Breast epithelium (tissue), 4 donors: ENCODE measurements at regions not wholly inside any gene's neighbourhood (a gene's known extent, or its start where the extent isn't known, plus 50 kb on each side); places are given as distances from the start of the nearest gene placed in this dataset.
"Not testable (repeated sequence)": the region's sequence is repeated elsewhere in the genome, so short reads cannot be mapped to it uniquely, and the experiment has no call there.

Experiments
- DNase-seq, 2 donors: peaks; one replicate each; pipeline ENCODE4 v3.0.0-alpha.2; 2019; ENCODE audit warnings: low spot score in 2 of 2
- H3K27ac ChIP-seq, 2 donors: fragments of 200-600 bp; sonication (generic) in 1 of 2; one replicate each; pipeline ENCODE4 v1.5.1; 2016 to 2019; ENCODE audit warnings: mild to moderate bottlenecking in 1 of 2
- H3K27me3 ChIP-seq, 2 donors: fragments of 200-600 bp; sonication (generic) in 1 of 2; one replicate each; pipeline versions ENCODE4 v1.5.1 to v1.6.0; 2017 to 2019; ENCODE audit warnings: control low read depth in 1 of 2, mild to moderate bottlenecking in 1 of 2
- H3K36me3 ChIP-seq: fragments of 200-600 bp; one replicate; pipeline ENCODE4 v1.5.1; 2019
- H3K4me1 ChIP-seq, 2 donors: fragments of 200-600 bp; sonication (generic); one replicate each; pipeline ENCODE4 v1.5.1; 2016 to 2019; ENCODE audit warnings: control low read depth in 1 of 2
- H3K4me3 ChIP-seq, 3 donors: fragments of 200-600 bp; sonication (generic); 1 replicate in 2 of 3; 2 replicates in 1 of 3; pipeline ENCODE4 v1.5.1; 2016 to 2019; ENCODE audit warnings: mild to moderate bottlenecking in 3 of 3, moderate library complexity in 2 of 3
- H3K9me3 ChIP-seq, 2 donors: fragments of 200-600 bp; sonication (generic) in 1 of 2; one replicate each; pipeline ENCODE4 v1.5.1; 2016 to 2019; ENCODE audit warnings: control low read depth in 1 of 2
- CTCF ChIP-seq, 3 donors: fragments of 450-650 bp; IDR thresholded peaks; one replicate each; pipeline ENCODE4 v1.5.1; 2016 to 2017; ENCODE audit warnings: antibody characterized with exemption in 3 of 3, mild to moderate bottlenecking in 3 of 3, moderate library complexity in 3 of 3
- POLR2A ChIP-seq: fragments of 450-650 bp; IDR thresholded peaks from one replicate; pipeline ENCODE4 v1.6.1; 2016; ENCODE audit warnings: antibody characterized with exemption, mild to moderate bottlenecking, moderate library complexity
- POLR2AphosphoS5 ChIP-seq, 3 donors: sonication (generic); formaldehyde crosslinking; IDR thresholded peaks; one replicate each; pipeline ENCODE4 v1.6.1; 2017; ENCODE audit warnings: antibody characterized with exemption in 3 of 3
- intact Hi-C: fragments of 100-400 bp; cut with DNase I; formaldehyde crosslinking; loops from one replicate; pipeline ENCODE4 v1.15.1; 2023; ENCODE audit warnings: low total_unique reads

GRCh38 chr9:87781331-87781730 lies 55.4 kb downstream of the CTSL start:
- H3K36me3 ChIP-seq = no peaks in the 10 kb centered on the region
- DNase-seq = no peak
- H3K9me3 ChIP-seq = no peaks in the 10 kb centered on the region
- H3K27ac ChIP-seq = no peak overlapping the region
- H3K4me3 ChIP-seq = no peak overlapping the region
- no peaks in the 10 kb centered on the region for H3K4me1 ChIP-seq
- H3K27me3 ChIP-seq = no peaks in the 10 kb centered on the region
- TF ChIP-seq POLR2A (no peak), POLR2AphosphoS5 (IDR thresholded peaks at IDR 0.05) (no peak), CTCF (IDR thresholded peaks at IDR 0.05) (no peak)
- intact Hi-C loops = loop anchor here (10.0 kb wide), 1 partner anchor 1387 kb away; no protein-coding TSS in a partner anchor

DNA sequence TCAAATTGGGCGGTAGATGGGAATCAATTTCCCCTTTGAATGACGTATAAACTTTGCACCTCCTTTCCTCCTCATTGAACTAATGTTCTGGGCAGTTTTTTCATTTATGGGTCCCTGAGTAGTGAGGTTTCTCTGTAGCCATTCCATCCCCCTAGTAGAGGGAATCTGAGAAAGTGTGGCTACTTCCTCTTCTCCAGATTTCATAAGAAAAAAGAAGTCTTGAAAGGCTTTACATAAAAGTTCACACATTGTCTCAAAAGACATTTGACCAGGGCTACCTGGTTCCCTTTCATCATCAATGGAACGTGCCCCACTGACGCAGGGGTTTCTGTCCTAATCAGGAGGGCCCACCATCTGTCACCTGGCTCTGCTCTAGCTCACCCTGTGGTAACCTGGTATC lies 57.3 kb downstream of the CTSL start:
- DNase-seq = no peak
- H3K27me3 ChIP-seq = no peaks in the 10 kb centered on the region
- no peak overlapping the region for H3K27ac ChIP-seq
- no peaks in the 10 kb centered on the region for H3K4me1 ChIP-seq
- H3K9me3 ChIP-seq = no peaks in the 10 kb centered on the region
- no peak overlapping the region for H3K4me3 ChIP-seq
- intact Hi-C loops = loop anchor here (10.0 kb wide), 1 partner anchor 1388 kb away; no protein-coding TSS in a partner anchor
- no peaks in the 10 kb centered on the region for H3K36me3 ChIP-seq
- no peak for TF ChIP-seq POLR2AphosphoS5 (IDR thresholded peaks at IDR 0.05)
- TF ChIP-seq CTCF (IDR thresholded peaks at IDR 0.05) = no peak
- TF ChIP-seq POLR2A = no peak

DNA sequence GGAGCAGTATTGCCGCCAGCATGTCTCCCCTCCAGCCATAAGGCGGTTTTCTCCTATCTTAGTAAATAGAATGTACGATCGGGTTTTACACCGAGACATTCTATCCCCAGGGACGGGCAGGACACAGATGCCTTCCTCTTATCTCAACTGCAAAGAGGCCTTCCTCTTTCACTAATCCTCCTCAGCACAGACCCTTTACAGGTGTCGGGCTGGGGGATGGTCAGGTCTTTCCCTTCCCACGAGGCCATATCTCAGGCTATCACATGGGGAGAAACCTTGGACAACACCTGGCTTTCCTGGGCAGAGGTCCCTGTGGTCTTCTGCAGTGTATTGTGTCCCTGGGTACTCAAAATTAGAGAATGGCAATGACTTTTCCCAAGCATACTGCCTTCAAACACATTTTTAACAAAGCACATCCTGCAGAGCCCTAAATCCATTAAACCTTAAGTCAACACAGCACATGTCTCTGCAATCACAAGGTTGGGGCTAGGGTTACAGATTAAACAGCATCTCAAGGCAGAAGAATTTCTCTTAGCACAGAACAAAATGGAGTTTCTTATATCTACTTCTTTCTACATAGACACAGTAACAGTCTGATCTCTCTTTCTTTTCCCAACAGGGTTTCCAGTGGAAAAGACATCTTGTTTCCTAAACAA lies 59.5 kb downstream of the CTSL start:
- not testable (repeated sequence) for H3K4me1 ChIP-seq, H3K27me3 ChIP-seq, H3K27ac ChIP-seq, H3K36me3 ChIP-seq, H3K4me3 ChIP-seq, H3K9me3 ChIP-seq, DNase-seq
- intact Hi-C loops = loop anchor here (10.0 kb wide), 1 partner anchor 1391 kb away; no protein-coding TSS in a partner anchor

- H3K27me3 ChIP-seq = no peaks in the 10 kb centered on the region
These were observed 60.5 kb downstream of the CTSL start for GRCh38 chr9:87786423-87786822.

DNA sequence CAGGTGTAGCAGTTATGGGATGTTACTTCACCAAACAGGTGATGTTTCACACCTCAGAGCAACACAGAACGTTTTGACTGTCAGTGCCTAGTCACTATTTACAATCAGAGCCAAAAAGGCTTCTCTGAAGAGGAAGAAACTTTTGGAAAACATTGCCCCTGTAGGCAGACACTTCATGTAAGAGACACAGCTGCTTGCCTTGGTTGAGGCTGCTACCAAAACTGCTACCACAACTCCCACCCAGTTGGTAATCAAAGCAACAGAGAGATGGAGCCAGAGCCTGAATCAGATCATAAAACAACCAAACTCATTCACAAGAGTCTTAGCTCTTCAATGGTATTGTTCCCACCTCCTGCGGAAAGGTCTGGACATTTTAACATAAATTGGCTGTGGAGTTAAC lies 61.0 kb downstream of the CTSL start:
- Histone ChIP-seq H3K27ac (no peak overlapping the region), H3K4me1 (no peaks in the 10 kb centered on the region), H3K4me3 (no peak overlapping the region), H3K36me3 (no peaks in the 10 kb centered on the region), H3K9me3 (no peaks in the 10 kb centered on the region), H3K27me3 (no peaks in the 10 kb centered on the region)
- DNase-seq = no peak
- TF ChIP-seq POLR2AphosphoS5 (IDR thresholded peaks at IDR 0.05) = no peak
- no peak for TF ChIP-seq CTCF (IDR thresholded peaks at IDR 0.05)
- no peak for TF ChIP-seq POLR2A
- intact Hi-C loops = loop anchor here (10.0 kb wide), 1 partner anchor 1392 kb away; no protein-coding TSS in a partner anchor

More at GRCh38 chr9:87786423-87786822, 60.5 kb downstream of the CTSL start:
- DNase-seq = no peak
- Histone ChIP-seq H3K4me3 (no peak overlapping the region), H3K36me3 (no peaks in the 10 kb centered on the region), H3K9me3 (no peaks in the 10 kb centered on the region), H3K27ac (no peak overlapping the region), H3K4me1 (no peaks in the 10 kb centered on the region)
- intact Hi-C loops = loop anchor here (10.0 kb wide), 1 partner anchor 1392 kb away; no protein-coding TSS in a partner anchor
- TF ChIP-seq POLR2A (no peak), CTCF (IDR thresholded peaks at IDR 0.05) (no peak), POLR2AphosphoS5 (IDR thresholded peaks at IDR 0.05) (no peak)
